ENCODE measurements at regions not wholly inside any gene's neighbourhood (a gene's known extent, or its start where the extent isn't known, plus 50 kb on each side); places are given as distances from the start of the nearest gene placed in this dataset.

DNA sequence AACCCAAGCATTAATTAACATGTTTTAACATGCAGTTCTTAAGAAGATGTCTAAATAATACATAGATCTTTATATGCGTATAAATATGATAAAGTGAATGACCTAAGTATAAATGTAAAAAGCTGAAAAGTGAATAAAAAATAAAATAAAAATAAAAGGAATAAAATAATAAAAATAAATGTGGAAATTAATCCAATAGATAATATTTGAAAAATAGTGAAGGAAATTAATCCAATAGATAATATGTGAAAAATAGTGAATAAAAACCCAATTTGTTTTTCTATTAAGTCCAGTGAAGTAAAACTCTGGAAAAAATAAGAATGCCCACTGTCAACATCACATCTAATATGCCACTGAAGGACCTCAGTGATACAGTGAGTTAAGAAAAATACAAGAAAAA, 180.6 kb upstream of the SLC27A6 start:
- no peaks in the 10 kb centered on the region for H3K27me3 ChIP-seq (replicated peaks in 1 of 2; ENCODE audit: control insufficient read depth in 2 of 2, extremely low read depth in 1 of 2, insufficient read depth in 2 of 2, low read length in 1 of 2)
- H3K27ac Mint-ChIP-seq: no peak overlapping the region
- no peak for DNase-seq
- no peaks in the 10 kb centered on the region for H3K4me1 ChIP-seq (ENCODE audit: control insufficient read depth in 1 of 2, extremely low read depth in 1 of 2, insufficient read depth in 2 of 2, low read length in 2 of 2)
- ChIA-PET CTCF (no interaction called here), POLR2A (no interaction called here)
- no peaks in the 10 kb centered on the region for H3K27me3 Mint-ChIP-seq
- no peak overlapping the region for H3K27ac ChIP-seq (ENCODE audit: low read length)
- H3K9me3 Mint-ChIP-seq: peaks cover 0 to 5% (median 1%) of the 10 kb centered on the region in 3 donors
- ATAC-seq (replicated peaks in 1 of 4): no peak
- H3K4me3 ChIP-seq (ENCODE audit: control insufficient read depth in 1 of 2, extremely low read depth in 1 of 2, low read length in 1 of 2): no peak overlapping the region
- H3K9me3 ChIP-seq: no peaks in the 10 kb centered on the region
- H3K4me1 Mint-ChIP-seq: no peaks in the 10 kb centered on the region
- no peaks in the 10 kb centered on the region for H3K36me3 Mint-ChIP-seq
- H3K36me3 ChIP-seq (ENCODE audit: control insufficient read depth in 2 of 2, extremely low read depth in 1 of 2, insufficient read depth in 1 of 2, low read length in 1 of 2): no peaks in the 10 kb centered on the region
- WGBS (ENCODE audit: insufficient coverage): no CpG with 5 or more reads among the region's 1 CpG
- H3K4me3 Mint-ChIP-seq: no peak overlapping the region

DNA sequence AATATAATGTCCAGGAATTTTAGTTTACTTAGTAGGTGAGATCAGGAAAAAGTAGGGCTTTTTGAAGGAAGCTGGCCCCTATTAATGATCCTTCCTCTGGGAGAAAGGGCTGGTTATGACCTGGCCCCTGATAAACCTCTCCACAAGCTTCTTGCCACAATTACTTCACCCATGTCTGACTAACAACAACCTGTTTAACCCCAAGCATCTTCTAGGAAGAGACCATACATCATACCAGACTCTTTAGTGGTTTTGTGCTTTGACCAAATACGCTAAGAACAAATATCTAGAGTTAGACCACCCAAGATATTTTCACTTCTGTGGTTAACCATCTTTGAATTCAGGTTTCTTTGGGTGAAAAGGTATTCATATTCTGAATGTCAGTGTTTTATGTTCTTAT, 174.0 kb upstream of the SLC27A6 start:
- Histone ChIP-seq H3K36me3 (ENCODE audit: control insufficient read depth in 2 of 2, extremely low read depth in 1 of 2, insufficient read depth in 1 of 2, low read length in 1 of 2) (no peaks in the 10 kb centered on the region), H3K4me3 (ENCODE audit: control insufficient read depth in 1 of 2, extremely low read depth in 1 of 2, low read length in 1 of 2) (no peak overlapping the region), H3K4me1 (ENCODE audit: control insufficient read depth in 1 of 2, extremely low read depth in 1 of 2, insufficient read depth in 2 of 2, low read length in 2 of 2) (no peaks in the 10 kb centered on the region), H3K27me3 (replicated peaks in 1 of 2; ENCODE audit: control insufficient read depth in 2 of 2, extremely low read depth in 1 of 2, insufficient read depth in 2 of 2, low read length in 1 of 2) (no peaks in the 10 kb centered on the region), H3K9me3 (no peaks in the 10 kb centered on the region), H3K27ac (ENCODE audit: low read length) (no peak overlapping the region)
- H3K27me3 Mint-ChIP-seq: no peaks in the 10 kb centered on the region
- no peak overlapping the region for H3K4me3 Mint-ChIP-seq
- no peaks in the 10 kb centered on the region for H3K36me3 Mint-ChIP-seq
- DNase-seq: no peak
- CTCF ChIA-PET: no interaction called here
- no CpG with 5 or more reads among the region's 1 CpG for WGBS (ENCODE audit: insufficient coverage)
- POLR2A ChIA-PET: no interaction called here
- H3K27ac Mint-ChIP-seq: no peak overlapping the region
- no peak for ATAC-seq (replicated peaks in 1 of 4)
- H3K9me3 Mint-ChIP-seq: peaks cover 0 to 7% (median 2%) of the 10 kb centered on the region in 3 donors
- no peaks in the 10 kb centered on the region for H3K4me1 Mint-ChIP-seq

DNA sequence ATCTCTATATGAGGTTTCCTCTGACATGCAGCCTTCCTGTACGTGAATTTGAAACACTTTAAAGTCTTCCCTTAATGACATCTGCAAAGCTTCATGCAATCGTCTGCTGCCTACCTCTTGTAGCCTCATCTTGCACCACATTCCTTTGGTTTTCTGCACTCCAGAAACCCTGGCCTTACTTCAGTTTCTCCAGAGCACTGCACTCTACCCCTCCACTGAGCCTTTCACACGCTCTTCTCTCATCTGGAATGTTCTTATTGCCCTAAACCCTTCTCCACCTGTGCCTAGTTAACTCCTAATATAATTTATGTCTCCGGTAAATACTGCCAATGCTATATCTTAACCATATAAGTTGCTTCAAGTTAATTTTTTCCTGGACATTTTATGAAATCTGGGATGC, 168.8 kb upstream of the SLC27A6 start:
- DNase-seq (no peak), ATAC-seq (replicated peaks in 1 of 4) (no peak)
- Mint-ChIP-seq H3K27me3 (no peaks in the 10 kb centered on the region), H3K4me3 (no peak overlapping the region), H3K36me3 (no peaks in the 10 kb centered on the region), H3K27ac (no peak overlapping the region), H3K9me3 (no peaks in the 10 kb centered on the region), H3K4me1 (no peaks in the 10 kb centered on the region)
- H3K36me3 ChIP-seq (ENCODE audit: control insufficient read depth in 2 of 2, extremely low read depth in 1 of 2, insufficient read depth in 1 of 2, low read length in 1 of 2): no peaks in the 10 kb centered on the region
- POLR2A ChIA-PET: no interaction called here
- CTCF ChIA-PET: no interaction called here
- H3K9me3 ChIP-seq: no peaks in the 10 kb centered on the region
- no peaks in the 10 kb centered on the region for H3K4me1 ChIP-seq (ENCODE audit: control insufficient read depth in 1 of 2, extremely low read depth in 1 of 2, insufficient read depth in 2 of 2, low read length in 2 of 2)
- H3K27me3 ChIP-seq (replicated peaks in 1 of 2; ENCODE audit: control insufficient read depth in 2 of 2, extremely low read depth in 1 of 2, insufficient read depth in 2 of 2, low read length in 1 of 2): no peaks in the 10 kb centered on the region
- WGBS (ENCODE audit: insufficient coverage): 64% methylated on average over 3 of the region's 4 CpGs
- H3K27ac ChIP-seq (ENCODE audit: low read length): no peak overlapping the region
- no peak overlapping the region for H3K4me3 ChIP-seq (ENCODE audit: control insufficient read depth in 1 of 2, extremely low read depth in 1 of 2, low read length in 1 of 2)

- no peaks in the 10 kb centered on the region for H3K9me3 ChIP-seq
- no peak overlapping the region for H3K4me3 ChIP-seq (ENCODE audit: control insufficient read depth in 1 of 2, extremely low read depth in 1 of 2, low read length in 1 of 2)
- no peak for ATAC-seq (replicated peaks in 1 of 4)
- Mint-ChIP-seq H3K36me3 (no peaks in the 10 kb centered on the region), H3K9me3 (no peaks in the 10 kb centered on the region), H3K27me3 (no peaks in the 10 kb centered on the region), H3K27ac (no peak overlapping the region), H3K4me3 (no peak overlapping the region), H3K4me1 (no peaks in the 10 kb centered on the region)
- H3K27me3 ChIP-seq (replicated peaks in 1 of 2; ENCODE audit: control insufficient read depth in 2 of 2, extremely low read depth in 1 of 2, insufficient read depth in 2 of 2, low read length in 1 of 2): no peaks in the 10 kb centered on the region
- ChIA-PET POLR2A (no interaction called here), CTCF (no interaction called here)
- DNase-seq: no peak
- no peaks in the 10 kb centered on the region for H3K36me3 ChIP-seq (ENCODE audit: control insufficient read depth in 2 of 2, extremely low read depth in 1 of 2, insufficient read depth in 1 of 2, low read length in 1 of 2)
- H3K27ac ChIP-seq (ENCODE audit: low read length): no peak overlapping the region
- H3K4me1 ChIP-seq (ENCODE audit: control insufficient read depth in 1 of 2, extremely low read depth in 1 of 2, insufficient read depth in 2 of 2, low read length in 2 of 2): no peaks in the 10 kb centered on the region
These were observed 166.4 kb upstream of the SLC27A6 start for GRCh38 chr5:128798871-128799270.

GRCh38 chr5:128799945-128800344, 165.3 kb upstream of the SLC27A6 start:
- ATAC-seq (replicated peaks in 1 of 4) (no peak), DNase-seq (no peak)
- Histone ChIP-seq H3K4me3 (ENCODE audit: control insufficient read depth in 1 of 2, extremely low read depth in 1 of 2, low read length in 1 of 2) (no peak overlapping the region), H3K27me3 (replicated peaks in 1 of 2; ENCODE audit: control insufficient read depth in 2 of 2, extremely low read depth in 1 of 2, insufficient read depth in 2 of 2, low read length in 1 of 2) (no peaks in the 10 kb centered on the region), H3K27ac (ENCODE audit: low read length) (no peak overlapping the region), H3K9me3 (no peaks in the 10 kb centered on the region), H3K36me3 (ENCODE audit: control insufficient read depth in 2 of 2, extremely low read depth in 1 of 2, insufficient read depth in 1 of 2, low read length in 1 of 2) (no peaks in the 10 kb centered on the region), H3K4me1 (ENCODE audit: control insufficient read depth in 1 of 2, extremely low read depth in 1 of 2, insufficient read depth in 2 of 2, low read length in 2 of 2) (no peaks in the 10 kb centered on the region)
- no peak overlapping the region for H3K4me3 Mint-ChIP-seq
- ChIA-PET CTCF (no interaction called here), POLR2A (no interaction called here)
- 88% methylated on average over 3 of the region's 4 CpGs for WGBS (ENCODE audit: insufficient coverage)
- no peaks in the 10 kb centered on the region for H3K9me3 Mint-ChIP-seq
- no peak overlapping the region for H3K27ac Mint-ChIP-seq
- H3K4me1 Mint-ChIP-seq: no peaks in the 10 kb centered on the region
- no peaks in the 10 kb centered on the region for H3K36me3 Mint-ChIP-seq
- no peaks in the 10 kb centered on the region for H3K27me3 Mint-ChIP-seq

DNA sequence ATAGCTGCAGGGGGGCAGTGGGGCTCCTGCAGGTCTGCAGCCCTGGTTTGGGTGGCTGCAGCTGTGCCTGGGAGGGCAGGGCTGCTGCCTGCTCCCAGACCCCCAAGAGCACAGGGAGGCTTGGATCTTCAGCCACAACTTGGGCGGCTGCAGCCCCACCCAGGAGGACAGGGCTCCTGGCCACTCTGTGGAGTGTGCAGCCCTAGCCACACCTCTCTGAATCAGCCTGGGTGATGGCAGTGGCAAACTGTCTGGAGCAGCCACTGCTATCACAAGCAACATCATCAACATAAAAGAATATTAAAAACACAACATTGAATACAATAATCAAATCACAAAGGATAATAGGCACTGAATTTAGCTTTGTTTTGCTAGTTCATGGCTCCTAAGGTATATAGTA, 164.9 kb upstream of the SLC27A6 start:
- Mint-ChIP-seq H3K4me3 (no peak overlapping the region), H3K9me3 (no peaks in the 10 kb centered on the region), H3K36me3 (no peaks in the 10 kb centered on the region), H3K27ac (no peak overlapping the region), H3K27me3 (no peaks in the 10 kb centered on the region), H3K4me1 (no peaks in the 10 kb centered on the region)
- H3K4me3 ChIP-seq (ENCODE audit: control insufficient read depth in 1 of 2, extremely low read depth in 1 of 2, low read length in 1 of 2): no peak overlapping the region
- no peaks in the 10 kb centered on the region for H3K4me1 ChIP-seq (ENCODE audit: control insufficient read depth in 1 of 2, extremely low read depth in 1 of 2, insufficient read depth in 2 of 2, low read length in 2 of 2)
- H3K36me3 ChIP-seq (ENCODE audit: control insufficient read depth in 2 of 2, extremely low read depth in 1 of 2, insufficient read depth in 1 of 2, low read length in 1 of 2): no peaks in the 10 kb centered on the region
- H3K27ac ChIP-seq (ENCODE audit: low read length): no peak overlapping the region
- ChIA-PET CTCF (no interaction called here), POLR2A (no interaction called here)
- WGBS (ENCODE audit: insufficient coverage): 100% methylated on average over 1 of the region's 1 CpG
- ATAC-seq (replicated peaks in 1 of 4): no peak
- H3K27me3 ChIP-seq (replicated peaks in 1 of 2; ENCODE audit: control insufficient read depth in 2 of 2, extremely low read depth in 1 of 2, insufficient read depth in 2 of 2, low read length in 1 of 2): no peaks in the 10 kb centered on the region
- H3K9me3 ChIP-seq: no peaks in the 10 kb centered on the region
- DNase-seq: no peak

DNA sequence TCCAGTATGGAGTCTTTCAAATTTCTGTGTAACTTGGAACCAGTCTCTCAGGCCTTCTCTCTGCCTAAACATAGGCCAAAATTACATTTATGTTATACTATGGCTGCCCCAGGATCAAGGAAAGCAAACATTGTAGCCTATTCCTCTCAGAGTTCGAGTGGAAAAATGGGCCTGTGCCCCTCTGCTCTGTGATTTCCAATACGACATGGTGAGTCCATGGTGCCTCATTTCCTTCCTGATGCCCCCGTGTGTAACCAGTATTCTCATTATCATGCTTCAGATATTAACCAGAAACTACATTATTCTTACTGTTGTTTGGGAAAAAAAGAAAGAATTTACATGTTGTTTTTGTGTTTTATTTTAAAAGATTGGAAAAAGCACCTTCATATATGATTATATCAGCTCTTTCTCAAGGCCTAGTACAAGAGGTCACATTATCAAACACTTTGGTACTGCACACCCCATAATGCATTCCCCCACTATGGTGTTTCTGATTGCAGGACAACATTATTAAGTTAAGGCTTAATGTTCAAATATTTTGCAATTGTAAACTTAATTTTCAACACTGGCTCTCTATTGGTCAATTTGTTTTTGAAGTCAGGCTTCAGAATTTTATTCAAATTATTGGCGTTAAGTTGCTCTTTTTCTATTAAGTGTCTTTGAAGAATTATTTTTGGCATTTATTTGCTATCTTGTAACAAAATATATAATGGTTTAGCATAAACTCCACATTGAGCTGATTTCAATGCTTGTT, 151.8 kb upstream of the SLC27A6 start:
- Histone ChIP-seq H3K36me3 (ENCODE audit: control insufficient read depth in 2 of 2, extremely low read depth in 1 of 2, insufficient read depth in 1 of 2, low read length in 1 of 2) (no peaks in the 10 kb centered on the region), H3K27me3 (replicated peaks in 1 of 2; ENCODE audit: control insufficient read depth in 2 of 2, extremely low read depth in 1 of 2, insufficient read depth in 2 of 2, low read length in 1 of 2) (no peaks in the 10 kb centered on the region), H3K27ac (ENCODE audit: low read length) (no peak overlapping the region), H3K4me3 (ENCODE audit: control insufficient read depth in 1 of 2, extremely low read depth in 1 of 2, low read length in 1 of 2) (no peak overlapping the region), H3K9me3 (no peaks in the 10 kb centered on the region), H3K4me1 (ENCODE audit: control insufficient read depth in 1 of 2, extremely low read depth in 1 of 2, insufficient read depth in 2 of 2, low read length in 2 of 2) (no peaks in the 10 kb centered on the region)
- Mint-ChIP-seq H3K27me3 (no peaks in the 10 kb centered on the region), H3K9me3 (peaks cover 2 to 11% (median 11%) of the 10 kb centered on the region in 3 donors), H3K27ac (no peak overlapping the region), H3K4me1 (no peaks in the 10 kb centered on the region), H3K4me3 (no peak overlapping the region), H3K36me3 (no peaks in the 10 kb centered on the region)
- CTCF ChIA-PET: no interaction called here
- no peak for ATAC-seq (replicated peaks in 1 of 4)
- DNase-seq: no peak
- WGBS (ENCODE audit: insufficient coverage): 0% methylated on average over 1 of the region's 4 CpGs
- POLR2A ChIA-PET: no interaction called here
